Neuronal stem cell (in vitro differentiated cells): ENCODE measurements at regions not wholly inside any gene's neighbourhood (a gene's known extent, or its start where the extent isn't known, plus 50 kb on each side); places are given as distances from the start of the nearest gene placed in this dataset.

Experiments used
- DNase-seq: peaks from one replicate; pipeline ENCODE4 v3.0.0-alpha.2; 2013; ENCODE audit warnings: low spot score
- H2AFZ ChIP-seq: one replicate; pipeline ENCODE4 v1.6.1; 2013; ENCODE audit warnings: mild to moderate bottlenecking, low read length, inconsistent platforms
- H2AK5ac ChIP-seq: 2 replicates; pipeline ENCODE4 v1.6.1; 2013; ENCODE audit warnings: low read depth, mild to moderate bottlenecking, inconsistent platforms, low read length, moderate library complexity, mixed read lengths
- H2BK120ac ChIP-seq: 2 replicates; pipeline ENCODE4 v1.6.1; 2013; ENCODE audit warnings: low read depth, mild to moderate bottlenecking, inconsistent platforms, low read length, moderate library complexity, mixed read lengths
- H2BK12ac ChIP-seq: one replicate; pipeline ENCODE4 v1.6.1; 2013; ENCODE audit warnings: low read length, inconsistent platforms
- H2BK15ac ChIP-seq: 2 replicates; pipeline ENCODE4 v1.6.1; 2013; ENCODE audit warnings: mild to moderate bottlenecking, low read length, inconsistent platforms, mixed read lengths
- H2BK5ac ChIP-seq: one replicate; pipeline ENCODE4 v1.6.1; 2013; ENCODE audit warnings: inconsistent platforms, mild to moderate bottlenecking, low read length, moderate library complexity
- H3K14ac ChIP-seq: one replicate; pipeline ENCODE4 v1.6.1; 2013; ENCODE audit warnings: low read length, inconsistent platforms
- H3K18ac ChIP-seq: 2 replicates; pipeline ENCODE4 v1.6.1; 2013; ENCODE audit warnings: low read length, inconsistent platforms
- H3K23ac ChIP-seq: 2 replicates; pipeline ENCODE4 v1.6.1; 2013; ENCODE audit warnings: low read depth, mild to moderate bottlenecking, mixed read lengths, low read length, inconsistent platforms; ENCODE audit not compliant: poor library complexity
- H3K27ac ChIP-seq: replicated peaks from 3 replicates; pipeline ENCODE4 v1.5.1; 2013; ENCODE audit warnings: low read length, inconsistent platforms
- H3K27me3 ChIP-seq, 3 experiments: 2 replicates each; pipeline ENCODE4 v1.6.1; 2013; ENCODE audit warnings: low read length in 3 of 3, mild to moderate bottlenecking in 2 of 3, inconsistent platforms in 1 of 3, low read depth in 1 of 3, mixed read lengths in 1 of 3, moderate library complexity in 1 of 3; ENCODE audit not compliant: control insufficient read depth in 3 of 3, insufficient read depth in 3 of 3
- H3K36me3 ChIP-seq, 2 donors: replicated peaks in 1 of 2; 2 replicates each; pipeline ENCODE4 v1.6.1; 2013; ENCODE audit warnings: low read length in 2 of 2; ENCODE audit not compliant: control insufficient read depth in 2 of 2, insufficient read depth in 2 of 2
- H3K4ac ChIP-seq: 2 replicates; pipeline ENCODE4 v1.6.1; 2013; ENCODE audit warnings: inconsistent platforms, mild to moderate bottlenecking, low read length, moderate library complexity
- H3K4me1 ChIP-seq, 2 donors: 1 replicate in 1 of 2; 2 replicates in 1 of 2; pipeline ENCODE4 v1.6.1; 2013; ENCODE audit warnings: low read length in 2 of 2, low read depth in 1 of 2; ENCODE audit not compliant: control insufficient read depth in 2 of 2, insufficient read depth in 1 of 2
- H3K4me2 ChIP-seq: one replicate; pipeline ENCODE4 v1.6.1; 2013; ENCODE audit warnings: mild to moderate bottlenecking, low read length, inconsistent platforms; ENCODE audit not compliant: insufficient read depth, poor library complexity, severe bottlenecking
- H3K4me3 ChIP-seq, 2 donors: 2 replicates each; pipeline ENCODE4 v1.5.1; 2013; ENCODE audit warnings: low read length in 2 of 2, mild to moderate bottlenecking in 2 of 2, inconsistent platforms in 1 of 2, moderate library complexity in 1 of 2
- H3K79me1 ChIP-seq: one replicate; pipeline ENCODE4 v1.6.1; 2013; ENCODE audit warnings: low read depth, mild to moderate bottlenecking, inconsistent platforms, low read length, moderate library complexity
- H3K9ac ChIP-seq: one replicate; pipeline ENCODE4 v1.6.1; 2013; ENCODE audit warnings: mild to moderate bottlenecking, low read depth, low read length, inconsistent platforms; ENCODE audit not compliant: poor library complexity
- H3K9me3 ChIP-seq, 2 donors: replicated peaks in 1 of 2; 2 replicates each; pipeline versions ENCODE3 to v1.6.1; 2013; ENCODE audit warnings: low read length in 2 of 2, mild to moderate bottlenecking in 2 of 2, inconsistent platforms in 1 of 2, low read depth in 1 of 2, mixed read lengths in 1 of 2, moderate library complexity in 1 of 2; ENCODE audit not compliant: control insufficient read depth in 2 of 2, insufficient read depth in 1 of 2
- H4K8ac ChIP-seq: one replicate; pipeline ENCODE4 v1.6.1; 2013; ENCODE audit warnings: low read depth, mild to moderate bottlenecking, inconsistent platforms, low read length, moderate library complexity
- H4K91ac ChIP-seq: one replicate; pipeline ENCODE4 v1.6.1; 2013; ENCODE audit warnings: low read length, low read depth, mild to moderate bottlenecking, inconsistent platforms; ENCODE audit not compliant: poor library complexity
- WGBS, 2 donors: extraction: QIAGEN DNeasy Blood & Tissue Kit; methylation state at CpG; one replicate each; pipeline ENCODE4 v1.1.7; 2013; ENCODE audit warnings: missing lambda C conversion rate in 2 of 2, mixed read lengths in 1 of 2; ENCODE audit not compliant: insufficient read length in 2 of 2, insufficient replicate concordance in 1 of 2; ENCODE audit errors: extremely low coverage in 2 of 2; 5-methylcytosine and 5-hydroxymethylcytosine counted together

- H2BK5ac ChIP-seq: no peak overlapping the region
- no peak overlapping the region for H3K18ac ChIP-seq
- peaks cover 0 to 3% of the 10 kb centered on the region in 2 donors for H3K4me1 ChIP-seq
- no CpG with 5 or more reads among the region's 3 CpGs for WGBS, 2 donors
- H2BK12ac ChIP-seq: no peak overlapping the region
- peaks cover 0 to 2% of the 10 kb centered on the region in 2 donors for H3K9me3 ChIP-seq
- no peak overlapping the region for H2BK15ac ChIP-seq
- H4K8ac ChIP-seq: no peak overlapping the region
- no peak overlapping the region for H3K27ac ChIP-seq
- H3K27me3 ChIP-seq: no peaks in the 10 kb centered on the region
- H3K36me3 ChIP-seq: no peaks in the 10 kb centered on the region
- H3K4me2 ChIP-seq: no peak overlapping the region
- no peak overlapping the region for H3K4me3 ChIP-seq
- no peak for DNase-seq
- H3K9ac ChIP-seq: no peak overlapping the region
- H2AK5ac ChIP-seq: no peak overlapping the region
- H2BK120ac ChIP-seq: no peak overlapping the region
- no peak overlapping the region for H3K23ac ChIP-seq
- H3K4ac ChIP-seq: no peak overlapping the region
- H3K79me1 ChIP-seq: no peaks in the 10 kb centered on the region
- H3K14ac ChIP-seq: no peak overlapping the region
- peak overlapping the region; percentile 0 for H2AFZ ChIP-seq
- no peak overlapping the region for H4K91ac ChIP-seq
These were observed 576.8 kb upstream of the SMIM31 start for GRCh38 chr4:164177153-164177552.

GRCh38 chr4:164177753-164178152 lies 576.2 kb upstream of the SMIM31 start:
- H2BK15ac ChIP-seq: no peak overlapping the region
- H3K9me3 ChIP-seq: peaks cover 0 to 2% of the 10 kb centered on the region in 2 donors
- H3K79me1 ChIP-seq: no peaks in the 10 kb centered on the region
- H3K27ac ChIP-seq: no peak overlapping the region
- H3K27me3 ChIP-seq: no peaks in the 10 kb centered on the region
- H3K4me3 ChIP-seq: no peak overlapping the region
- H4K91ac ChIP-seq: no peak overlapping the region
- no peak for DNase-seq
- peaks cover 0 to 3% of the 10 kb centered on the region in 2 donors for H3K4me1 ChIP-seq
- H3K9ac ChIP-seq: no peak overlapping the region
- no peak overlapping the region for H2BK5ac ChIP-seq
- no peak overlapping the region for H2BK12ac ChIP-seq
- no peak overlapping the region for H2BK120ac ChIP-seq
- H3K14ac ChIP-seq: no peak overlapping the region
- H2AK5ac ChIP-seq: no peak overlapping the region
- no peak overlapping the region for H3K23ac ChIP-seq
- no CpG with 5 or more reads among the region's 1 CpG for WGBS, 2 donors
- H3K4me2 ChIP-seq: no peak overlapping the region
- H3K18ac ChIP-seq: no peak overlapping the region
- H3K4ac ChIP-seq: no peak overlapping the region
- no peaks in the 10 kb centered on the region for H3K36me3 ChIP-seq
- no peak overlapping the region for H2AFZ ChIP-seq
- no peak overlapping the region for H4K8ac ChIP-seq

GRCh38 chr4:164188236-164188635 lies 565.7 kb upstream of the SMIM31 start:
- Histone ChIP-seq H3K4me3 (no peak overlapping the region), H3K23ac (peak overlapping the region; percentile 81), H4K91ac (no peak overlapping the region), H4K8ac (no peak overlapping the region), H2AK5ac (no peak overlapping the region), H3K9me3 (no peaks in the 10 kb centered on the region), H3K27me3 (no peaks in the 10 kb centered on the region), H3K4ac (no peak overlapping the region), H3K27ac (no peak overlapping the region), H2BK12ac (no peak overlapping the region), H3K9ac (no peak overlapping the region), H2AFZ (no peak overlapping the region), H2BK5ac (peak overlapping the region; percentile 44), H3K4me2 (no peak overlapping the region), H3K14ac (no peak overlapping the region), H3K4me1 (no peaks in the 10 kb centered on the region), H3K18ac (no peak overlapping the region), H2BK120ac (no peak overlapping the region), H3K79me1 (no peaks in the 10 kb centered on the region), H3K36me3 (no peaks in the 10 kb centered on the region), H2BK15ac (no peak overlapping the region)
- no peak for DNase-seq
- no CpG with 5 or more reads among the region's 35 CpGs for WGBS, 2 donors

GRCh38 chr4:164192844-164193243 lies 561.1 kb upstream of the SMIM31 start:
- H2BK120ac ChIP-seq: no peak overlapping the region
- H3K9ac ChIP-seq: no peak overlapping the region
- H2BK12ac ChIP-seq: no peak overlapping the region
- no peaks in the 10 kb centered on the region for H3K27me3 ChIP-seq
- H2BK5ac ChIP-seq: no peak overlapping the region
- H3K18ac ChIP-seq: no peak overlapping the region
- H3K4me3 ChIP-seq: no peak overlapping the region
- no peak overlapping the region for H3K23ac ChIP-seq
- H3K79me1 ChIP-seq: no peaks in the 10 kb centered on the region
- no peak overlapping the region for H2AK5ac ChIP-seq
- H3K4me2 ChIP-seq: no peak overlapping the region
- H4K91ac ChIP-seq: no peak overlapping the region
- no peaks in the 10 kb centered on the region for H3K9me3 ChIP-seq
- no peak overlapping the region for H2BK15ac ChIP-seq
- no peak overlapping the region for H3K14ac ChIP-seq
- no CpG with 5 or more reads among the region's 5 CpGs for WGBS, 2 donors
- DNase-seq: no peak
- H3K27ac ChIP-seq: no peak overlapping the region
- no peak overlapping the region for H4K8ac ChIP-seq
- no peak overlapping the region for H2AFZ ChIP-seq
- H3K36me3 ChIP-seq: no peaks in the 10 kb centered on the region
- H3K4ac ChIP-seq: no peak overlapping the region
- no peaks in the 10 kb centered on the region for H3K4me1 ChIP-seq
